ENCODE measurements at regions not wholly inside any gene's neighbourhood (a gene's known extent, or its start where the extent isn't known, plus 50 kb on each side); places are given as distances from the start of the nearest gene placed in this dataset.

DNA sequence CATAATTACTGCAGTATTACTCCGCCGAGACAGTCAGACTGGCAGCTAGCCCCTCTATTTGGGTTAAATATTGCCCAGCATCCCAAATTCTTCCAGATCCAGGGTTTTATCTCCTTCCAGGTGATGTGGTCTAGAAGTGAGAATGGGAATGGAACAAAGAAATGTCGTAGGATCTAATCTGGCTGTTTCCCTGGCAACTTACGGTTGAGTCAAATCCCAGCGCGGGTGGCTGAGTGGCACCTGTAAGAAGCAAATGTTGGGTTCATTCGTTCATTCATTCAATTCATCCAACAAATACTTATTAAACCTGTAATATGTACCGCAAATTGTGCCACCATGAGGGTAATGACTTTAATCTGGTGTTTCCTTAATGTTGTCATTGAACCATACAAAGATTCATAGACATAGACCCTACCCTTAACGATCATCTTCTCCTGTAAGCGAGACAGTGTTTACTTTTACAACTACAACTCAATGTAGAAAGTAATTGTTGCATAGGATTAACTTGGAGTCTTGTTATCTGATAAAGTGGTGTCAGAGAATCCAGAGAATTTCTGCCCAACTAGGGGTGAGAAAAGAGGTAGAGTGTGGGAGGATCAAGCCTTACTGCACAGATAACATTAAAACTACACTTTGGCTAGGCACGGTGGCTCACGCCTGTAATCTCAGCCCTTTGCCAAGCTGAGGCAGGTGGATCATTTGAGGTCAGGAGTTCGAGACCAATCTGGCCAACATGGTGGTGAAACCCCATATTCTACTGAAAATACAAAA is 91.3 kb upstream of the ADGRF1 start (continued):
- TF ChIP-seq SREBF1 (IDR thresholded peaks at IDR 0.05; ENCODE audit: borderline replicate concordance, low read depth, low read length) (no peak), ZKSCAN1 (IDR thresholded peaks at IDR 0.05; ENCODE audit: low read depth, low read length) (no peak), RFX7 (CRISPR knock-in tag; IDR thresholded peaks at IDR 0.05) (no peak), EP400 (IDR thresholded peaks at IDR 0.05) (no peak; the same call in 1 of the 2 replicates), ZEB2 (IDR thresholded peaks at IDR 0.05) (0 out of 2 replicates have a peak, but pooled peaks have one; percentile 26), MCM3 (IDR thresholded peaks at IDR 0.05) (no peak), HEY1 (CRISPR knock-in tag; IDR thresholded peaks at IDR 0.05; ENCODE audit: borderline replicate concordance) (no peak), NFE2L1 (tag; IDR thresholded peaks at IDR 0.05; ENCODE audit: borderline replicate concordance, low read depth) (no peak), CBFA2T3 (IDR thresholded peaks at IDR 0.05) (peak; percentile 76), GATAD2B (IDR thresholded peaks at IDR 0.05; ENCODE audit: borderline replicate concordance) (no peak), TCFL5 (CRISPR knock-in tag; conservative IDR thresholded peaks at IDR 0.05) (no peak)
- TF ChIP-seq, protein P1, sequence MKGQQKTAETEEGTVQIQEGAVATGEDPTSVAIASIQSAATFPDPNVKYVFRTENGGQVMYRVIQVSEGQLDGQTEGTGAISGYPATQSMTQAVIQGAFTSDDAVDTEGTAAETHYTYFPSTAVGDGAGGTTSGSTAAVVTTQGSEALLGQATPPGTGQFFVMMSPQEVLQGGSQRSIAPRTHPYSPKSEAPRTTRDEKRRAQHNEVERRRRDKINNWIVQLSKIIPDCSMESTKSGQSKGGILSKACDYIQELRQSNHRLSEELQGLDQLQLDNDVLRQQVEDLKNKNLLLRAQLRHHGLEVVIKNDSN (CRISPR knock-in tag; IDR thresholded peaks at IDR 0.05), result no peak
- TF ChIP-seq, protein P2, sequence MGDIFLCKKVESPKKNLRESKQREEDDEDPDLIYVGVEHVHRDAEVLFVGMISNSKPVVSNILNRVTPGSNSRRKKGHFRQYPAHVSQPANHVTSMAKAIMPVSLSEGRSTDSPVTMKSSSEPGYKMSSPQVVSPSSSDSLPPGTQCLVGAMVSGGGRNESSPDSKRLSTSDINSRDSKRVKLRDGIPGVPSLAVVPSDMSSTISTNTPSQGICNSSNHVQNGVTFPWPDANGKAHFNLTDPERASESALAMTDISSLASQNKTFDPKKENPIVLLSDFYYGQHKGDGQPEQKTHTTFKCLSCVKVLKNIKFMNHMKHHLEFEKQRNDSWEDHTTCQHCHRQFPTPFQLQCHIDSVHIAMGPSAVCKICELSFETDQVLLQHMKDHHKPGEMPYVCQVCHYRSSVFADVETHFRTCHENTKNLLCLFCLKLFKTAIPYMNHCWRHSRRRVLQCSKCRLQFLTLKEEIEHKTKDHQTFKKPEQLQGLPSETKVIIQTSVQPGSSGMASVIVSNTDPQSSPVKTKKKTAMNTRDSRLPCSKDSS (IDR thresholded peaks at IDR 0.05; ENCODE audit: low read depth, partially characterized antibody), result no peak
- TF ChIP-seq, protein P3, sequence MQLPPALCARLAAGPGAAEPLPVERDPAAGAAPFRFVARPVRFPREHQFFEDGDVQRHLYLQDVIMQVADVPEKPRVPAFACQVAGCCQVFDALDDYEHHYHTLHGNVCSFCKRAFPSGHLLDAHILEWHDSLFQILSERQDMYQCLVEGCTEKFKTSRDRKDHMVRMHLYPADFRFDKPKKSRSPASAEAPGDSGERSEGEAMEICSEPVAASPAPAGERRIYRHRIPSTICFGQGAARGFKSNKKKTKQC (CRISPR knock-in tag; IDR thresholded peaks at IDR 0.05), result no peak
- TF ChIP-seq, protein P4, sequence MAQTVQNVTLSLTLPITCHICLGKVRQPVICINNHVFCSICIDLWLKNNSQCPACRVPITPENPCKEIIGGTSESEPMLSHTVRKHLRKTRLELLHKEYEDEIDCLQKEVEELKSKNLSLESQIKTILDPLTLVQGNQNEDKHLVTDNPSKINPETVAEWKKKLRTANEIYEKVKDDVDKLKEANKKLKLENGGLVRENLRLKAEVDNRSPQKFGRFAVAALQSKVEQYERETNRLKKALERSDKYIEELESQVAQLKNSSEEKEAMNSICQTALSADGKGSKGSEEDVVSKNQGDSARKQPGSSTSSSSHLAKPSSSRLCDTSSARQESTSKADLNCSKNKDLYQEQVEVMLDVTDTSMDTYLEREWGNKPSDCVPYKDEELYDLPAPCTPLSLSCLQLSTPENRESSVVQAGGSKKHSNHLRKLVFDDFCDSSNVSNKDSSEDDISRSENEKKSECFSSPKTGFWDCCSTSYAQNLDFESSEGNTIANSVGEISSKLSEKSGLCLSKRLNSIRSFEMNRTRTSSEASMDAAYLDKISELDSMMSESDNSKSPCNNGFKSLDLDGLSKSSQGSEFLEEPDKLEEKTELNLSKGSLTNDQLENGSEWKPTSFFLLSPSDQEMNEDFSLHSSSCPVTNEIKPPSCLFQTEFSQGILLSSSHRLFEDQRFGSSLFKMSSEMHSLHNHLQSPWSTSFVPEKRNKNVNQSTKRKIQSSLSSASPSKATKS (CRISPR knock-in tag; IDR thresholded peaks at IDR 0.05), result no peak
- TF ChIP-seq, protein P5, sequence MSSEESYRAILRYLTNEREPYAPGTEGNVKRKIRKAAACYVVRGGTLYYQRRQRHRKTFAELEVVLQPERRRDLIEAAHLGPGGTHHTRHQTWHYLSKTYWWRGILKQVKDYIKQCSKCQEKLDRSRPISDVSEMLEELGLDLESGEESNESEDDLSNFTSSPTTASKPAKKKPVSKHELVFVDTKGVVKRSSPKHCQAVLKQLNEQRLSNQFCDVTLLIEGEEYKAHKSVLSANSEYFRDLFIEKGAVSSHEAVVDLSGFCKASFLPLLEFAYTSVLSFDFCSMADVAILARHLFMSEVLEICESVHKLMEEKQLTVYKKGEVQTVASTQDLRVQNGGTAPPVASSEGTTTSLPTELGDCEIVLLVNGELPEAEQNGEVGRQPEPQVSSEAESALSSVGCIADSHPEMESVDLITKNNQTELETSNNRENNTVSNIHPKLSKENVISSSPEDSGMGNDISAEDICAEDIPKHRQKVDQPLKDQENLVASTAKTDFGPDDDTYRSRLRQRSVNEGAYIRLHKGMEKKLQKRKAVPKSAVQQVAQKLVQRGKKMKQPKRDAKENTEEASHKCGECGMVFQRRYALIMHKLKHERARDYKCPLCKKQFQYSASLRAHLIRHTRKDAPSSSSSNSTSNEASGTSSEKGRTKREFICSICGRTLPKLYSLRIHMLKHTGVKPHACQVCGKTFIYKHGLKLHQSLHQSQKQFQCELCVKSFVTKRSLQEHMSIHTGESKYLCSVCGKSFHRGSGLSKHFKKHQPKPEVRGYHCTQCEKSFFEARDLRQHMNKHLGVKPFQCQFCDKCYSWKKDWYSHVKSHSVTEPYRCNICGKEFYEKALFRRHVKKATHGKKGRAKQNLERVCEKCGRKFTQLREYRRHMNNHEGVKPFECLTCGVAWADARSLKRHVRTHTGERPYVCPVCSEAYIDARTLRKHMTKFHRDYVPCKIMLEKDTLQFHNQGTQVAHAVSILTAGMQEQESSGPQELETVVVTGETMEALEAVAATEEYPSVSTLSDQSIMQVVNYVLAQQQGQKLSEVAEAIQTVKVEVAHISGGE (CRISPR knock-in tag; IDR thresholded peaks at IDR 0.05), result no peak
- TF ChIP-seq, protein P6, sequence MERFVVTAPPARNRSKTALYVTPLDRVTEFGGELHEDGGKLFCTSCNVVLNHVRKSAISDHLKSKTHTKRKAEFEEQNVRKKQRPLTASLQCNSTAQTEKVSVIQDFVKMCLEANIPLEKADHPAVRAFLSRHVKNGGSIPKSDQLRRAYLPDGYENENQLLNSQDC (CRISPR knock-in tag; IDR thresholded peaks at IDR 0.05), result no peak
